K562 (cell line): ENCODE measurements at regions not wholly inside any gene's neighbourhood (a gene's known extent, or its start where the extent isn't known, plus 50 kb on each side); places are given as distances from the start of the nearest gene placed in this dataset.

Experiments used
- ATF3 ChIP-seq, 2 experiments: fragments of 450-650 bp in 1 of 2; sonication (generic) in 1 of 2; formaldehyde crosslinking in 1 of 2; IDR thresholded peaks in 1 of 2; conservative IDR thresholded peaks in 1 of 2; 2 replicates each; pipeline versions ENCODE4 v1.6.1 to v1.8.1; 2016 to 2023; ENCODE audit warnings: mild to moderate bottlenecking in 2 of 2, moderate library complexity in 2 of 2, inconsistent platforms in 1 of 2, missing genetic modification reagents in 1 of 2
- BRCA1 ChIP-seq, 2 experiments: fragments of 450-650 bp in 1 of 2; sonication (generic) in 1 of 2; formaldehyde crosslinking in 1 of 2; IDR thresholded peaks; 2 replicates each; pipeline versions ENCODE4 v1.5.0 to v1.6.1; 2017 to 2020; ENCODE audit warnings: mild to moderate bottlenecking in 1 of 2, missing genetic modification reagents in 1 of 2
- CLOCK ChIP-seq: fragments of 250-450 bp; sonication (Bioruptor Pico); IDR thresholded peaks from 2 replicates; pipeline ENCODE4 v1.4.0; 2020; ENCODE audit warnings: mild to moderate bottlenecking, moderate library complexity, borderline replicate concordance
- CTCF ChIP-seq, 3 experiments: IDR thresholded peaks in 2 of 3; conservative IDR thresholded peaks in 1 of 3; 2 replicates each; pipeline ENCODE4 v1.5.1; 2011 to 2012; ENCODE audit warnings: low read length in 3 of 3, mild to moderate bottlenecking in 3 of 3, control low read depth in 2 of 3, improper control_type of control experiment in 1 of 3, inconsistent platforms in 1 of 3, low read depth in 1 of 3, mixed read lengths in 1 of 3, moderate library complexity in 1 of 3; ENCODE audit not compliant: insufficient read depth in 2 of 3
- DDX20 ChIP-seq: fragments of 450-650 bp; IDR thresholded peaks from 2 replicates; pipeline ENCODE4 v1.6.1; 2016; ENCODE audit warnings: missing genetic modification characterization, low read depth, mild to moderate bottlenecking, missing compliant biosample characterization, moderate library complexity
- EP300 ChIP-seq: IDR thresholded peaks from 2 replicates; pipeline ENCODE4 v1.6.1; 2012; ENCODE audit warnings: low read length, improper control_type of control experiment
- FOXJ3 ChIP-seq: sonication (generic); formaldehyde crosslinking; IDR thresholded peaks from 2 replicates; pipeline ENCODE4 v1.4.0; 2020; ENCODE audit warnings: mild to moderate bottlenecking, missing genetic modification reagents
- GABPB2 ChIP-seq: fragments of 250-450 bp; sonication (Bioruptor Pico); conservative IDR thresholded peaks from 2 replicates; pipeline ENCODE4 v1.5.1; 2021; ENCODE audit warnings: mild to moderate bottlenecking
- HNRNPL ChIP-seq: fragments of 200-400 bp; formaldehyde crosslinking; IDR thresholded peaks from 2 replicates; pipeline ENCODE4 v1.6.1; 2017; ENCODE audit warnings: low read depth, mild to moderate bottlenecking, low read length
- MXI1 ChIP-seq: IDR thresholded peaks from 2 replicates; pipeline ENCODE4 v1.6.1; 2011; ENCODE audit warnings: low read depth, mild to moderate bottlenecking, improper control_type of control experiment, low read length
- NFATC3 ChIP-seq: fragments of 450-650 bp; IDR thresholded peaks from 2 replicates; pipeline ENCODE4 v1.6.1; 2017; ENCODE audit warnings: mild to moderate bottlenecking
- NR1H2 ChIP-seq: sonication (generic); formaldehyde crosslinking; IDR thresholded peaks from 2 replicates; pipeline ENCODE4 v1.4.0; 2020; ENCODE audit warnings: mild to moderate bottlenecking, missing genetic modification reagents
- NR3C1 ChIP-seq: sonication (generic); formaldehyde crosslinking; IDR thresholded peaks from 2 replicates; pipeline ENCODE4 v1.8.1; 2022; ENCODE audit warnings: missing genetic modification reagents
- RNF219 ChIP-seq: fragments of 250-450 bp; sonication (Bioruptor Pico); IDR thresholded peaks from 2 replicates; pipeline ENCODE4 v1.5.0; 2022; ENCODE audit warnings: mild to moderate bottlenecking
- ZNF740 ChIP-seq, 3 experiments: fragments of 200-800 bp in 1 of 3; sonication (Bioruptor generic) in 1 of 3; sonication (generic) in 1 of 3; formaldehyde crosslinking in 1 of 3; IDR thresholded peaks; 2 replicates each; pipeline versions ENCODE4 v1.6.1 to v1.8.0; 2016 to 2022; ENCODE audit warnings: mild to moderate bottlenecking in 2 of 3, missing compliant biosample characterization in 2 of 3, missing genetic modification characterization in 2 of 3, missing genetic modification reagents in 1 of 3

GRCh38 chr1:172906778-172907592 lies 143.8 kb downstream of the TNFSF18 start (continued):
- TF ChIP-seq ZNF740 (CRISPR knock-in tag; IDR thresholded peaks at IDR 0.05) = no peak
- peak in 1 of 2 experiments; percentile 56; a peak in 1 of 4 replicates for TF ChIP-seq ZNF740 (tag; IDR thresholded peaks at IDR 0.05)
- peak; percentile 33 for TF ChIP-seq ATF3 (IDR thresholded peaks at IDR 0.05)
- TF ChIP-seq ATF3 (CRISPR knock-in tag; conservative IDR thresholded peaks at IDR 0.05) = no peak
- no peak for TF ChIP-seq CTCF (IDR thresholded peaks at IDR 0.05 in 2 of 3, conservative IDR thresholded peaks at IDR 0.05 in 1 of 3; ENCODE audit: insufficient read depth in 2 of 3, low read depth in 1 of 3, low read length in 3 of 3)
- peak; percentile 64 for TF ChIP-seq EP300
- no peak for TF ChIP-seq MXI1
- TF ChIP-seq CLOCK (CRISPR knock-in tag) = no peak
- no peak for TF ChIP-seq GABPB2 (CRISPR knock-in tag)
- TF ChIP-seq DDX20 = peak; percentile 64
- no peak for TF ChIP-seq NR1H2 (CRISPR knock-in tag)
- no peak for TF ChIP-seq HNRNPL
- TF ChIP-seq FOXJ3 (CRISPR knock-in tag) = no peak
- TF ChIP-seq BRCA1 (IDR thresholded peaks at IDR 0.05) = no peak
- no peak for TF ChIP-seq BRCA1 (CRISPR knock-in tag; IDR thresholded peaks at IDR 0.05)
- no peak for TF ChIP-seq NR3C1
- TF ChIP-seq RNF219 = no peak
- TF ChIP-seq NFATC3 = no peak
